WTC11 (cell line): ENCODE measurements at regions not wholly inside any gene's neighbourhood (a gene's known extent, or its start where the extent isn't known, plus 50 kb on each side); places are given as distances from the start of the nearest gene placed in this dataset.

Source experiments
- ATAC-seq: fragments of 200-7000 bp; cut with Tn5 transposase; 2 replicates; pipeline ENCODE4 v1.10.0; 2021; ENCODE audit warnings: mild to moderate bottlenecking, moderate library complexity
- CTCF ChIA-PET: fragments of 300-600 bp; sonication (Branson Sonifier 250); formaldehyde crosslinking; loops from one replicate; lab custom pipeline; 2021; ENCODE audit warnings: antibody characterized with exemption; lab: Charles Lee
- POLR2A ChIA-PET: fragments of 350-600 bp; sonication (Branson Sonifier 250); formaldehyde crosslinking; loops from one replicate; lab custom pipeline; 2021; ENCODE audit warnings: antibody characterized with exemption; lab: Charles Lee
- DNase-seq: peaks from one replicate; pipeline ENCODE4 v3.0.0; 2021; ENCODE audit warnings: low spot score
- H3K27ac Mint-ChIP-seq: 2 replicates; pipeline ENCODE4 v1.8.0; 2021; ENCODE audit warnings: mixed read lengths
- H3K27me3 Mint-ChIP-seq: 2 replicates; pipeline ENCODE4 v1.8.0; 2021; ENCODE audit warnings: low read depth, mild to moderate bottlenecking, moderate library complexity, mixed read lengths
- H3K36me3 Mint-ChIP-seq: 2 replicates; pipeline ENCODE4 v1.8.0; 2021; ENCODE audit warnings: mixed read lengths
- H3K4me1 Mint-ChIP-seq: 2 replicates; pipeline ENCODE4 v1.8.0; 2022; ENCODE audit warnings: mixed read lengths
- H3K4me3 Mint-ChIP-seq: 2 replicates; pipeline ENCODE4 v1.8.0; 2021; ENCODE audit warnings: mild to moderate bottlenecking, moderate library complexity, mixed read lengths
- H3K9me3 Mint-ChIP-seq: 2 replicates; pipeline ENCODE4 v1.8.0; 2021; ENCODE audit warnings: mixed read lengths
- CBFB ChIP-seq: sonication (generic); formaldehyde crosslinking; IDR thresholded peaks from 2 replicates; pipeline ENCODE4 v1.8.1; 2022; ENCODE audit warnings: mild to moderate bottlenecking, low read depth, missing genetic modification reagents
- CREB1 ChIP-seq: sonication (generic); formaldehyde crosslinking; IDR thresholded peaks from 2 replicates; pipeline ENCODE4 v1.8.0; 2023; ENCODE audit warnings: mild to moderate bottlenecking, missing genetic modification reagents
- FOXP1 ChIP-seq: sonication (generic); formaldehyde crosslinking; IDR thresholded peaks from 2 replicates; pipeline ENCODE4 v1.8.0; 2022; ENCODE audit warnings: missing genetic modification reagents, mild to moderate bottlenecking, moderate library complexity, borderline replicate concordance
- GRHL2 ChIP-seq: fragments of 250-450 bp; sonication (Bioruptor Pico); IDR thresholded peaks from 2 replicates; pipeline ENCODE4 v1.8.0; 2022; ENCODE audit warnings: mild to moderate bottlenecking, moderate library complexity; ENCODE audit not compliant: insufficient replicate concordance, severe bottlenecking
- GTF2I ChIP-seq: fragments of 250-450 bp; sonication (Bioruptor Pico); conservative IDR thresholded peaks from 2 replicates; pipeline ENCODE4 v1.4.0; 2021; ENCODE audit warnings: mild to moderate bottlenecking
- OVOL2 ChIP-seq: fragments of 250-450 bp; sonication (Bioruptor Pico); IDR thresholded peaks from 2 replicates; pipeline ENCODE4 v1.9.0; 2021; ENCODE audit warnings: mild to moderate bottlenecking, borderline replicate concordance
- SP1 ChIP-seq: sonication (generic); formaldehyde crosslinking; conservative IDR thresholded peaks from 2 replicates; pipeline ENCODE4 v1.8.1; 2022; ENCODE audit warnings: missing genetic modification reagents
- TCF7 ChIP-seq: sonication (generic); formaldehyde crosslinking; IDR thresholded peaks from 2 replicates; pipeline ENCODE4 v1.8.0; 2022; ENCODE audit warnings: mild to moderate bottlenecking, low read depth, missing genetic modification reagents, moderate library complexity
- TEAD1 ChIP-seq: sonication (generic); formaldehyde crosslinking; IDR thresholded peaks from 2 replicates; pipeline ENCODE4 v1.8.0; 2022; ENCODE audit warnings: mild to moderate bottlenecking, missing genetic modification reagents
- TEAD4 ChIP-seq: sonication (generic); formaldehyde crosslinking; IDR thresholded peaks from 2 replicates; pipeline ENCODE4 v1.8.0; 2022; ENCODE audit warnings: mild to moderate bottlenecking, missing genetic modification reagents
- ZNF121 ChIP-seq: sonication (generic); formaldehyde crosslinking; IDR thresholded peaks from 2 replicates; pipeline ENCODE4 v1.8.0; 2023; ENCODE audit warnings: missing genetic modification reagents
- ZNF416 ChIP-seq: fragments of 250-450 bp; sonication (Bioruptor Pico); IDR thresholded peaks from 2 replicates; pipeline ENCODE4 v1.9.0; 2021; ENCODE audit warnings: mild to moderate bottlenecking, inconsistent platforms
- TF ChIP-seq, protein P1 (sequence below): fragments of 250-450 bp; sonication (Bioruptor Pico); conservative IDR thresholded peaks from 2 replicates; pipeline ENCODE4 v1.9.0; 2021; ENCODE audit warnings: mild to moderate bottlenecking
- TF ChIP-seq, protein P2 (sequence below): fragments of 250-450 bp; sonication (Bioruptor Pico); IDR thresholded peaks from 2 replicates; pipeline ENCODE4 v1.9.0; 2021; ENCODE audit warnings: moderate library complexity, mild to moderate bottlenecking, inconsistent platforms, borderline replicate concordance
- TF ChIP-seq, protein P3 (sequence below): sonication (generic); formaldehyde crosslinking; IDR thresholded peaks from 2 replicates; pipeline ENCODE4 v1.8.1; 2023; ENCODE audit warnings: mild to moderate bottlenecking, missing genetic modification reagents
- TF ChIP-seq, protein P4 (sequence below): fragments of 200-600 bp; IDR thresholded peaks from 2 replicates; pipeline ENCODE4 v1.8.0; 2022; ENCODE audit warnings: antibody characterized with exemption
- TF ChIP-seq, protein P5 (sequence below): sonication (generic); formaldehyde crosslinking; IDR thresholded peaks from 2 replicates; pipeline ENCODE4 v1.8.0; 2023; ENCODE audit warnings: mild to moderate bottlenecking, missing genetic modification reagents
- TF ChIP-seq, protein P6 (sequence below): sonication (generic); formaldehyde crosslinking; IDR thresholded peaks from 2 replicates; pipeline ENCODE4 v1.8.0; 2022; ENCODE audit warnings: mild to moderate bottlenecking, missing genetic modification reagents
- TF ChIP-seq, protein P7 (sequence below): sonication (generic); formaldehyde crosslinking; IDR thresholded peaks from 2 replicates; pipeline ENCODE4 v1.8.0; 2023; ENCODE audit warnings: missing genetic modification reagents

DNA sequence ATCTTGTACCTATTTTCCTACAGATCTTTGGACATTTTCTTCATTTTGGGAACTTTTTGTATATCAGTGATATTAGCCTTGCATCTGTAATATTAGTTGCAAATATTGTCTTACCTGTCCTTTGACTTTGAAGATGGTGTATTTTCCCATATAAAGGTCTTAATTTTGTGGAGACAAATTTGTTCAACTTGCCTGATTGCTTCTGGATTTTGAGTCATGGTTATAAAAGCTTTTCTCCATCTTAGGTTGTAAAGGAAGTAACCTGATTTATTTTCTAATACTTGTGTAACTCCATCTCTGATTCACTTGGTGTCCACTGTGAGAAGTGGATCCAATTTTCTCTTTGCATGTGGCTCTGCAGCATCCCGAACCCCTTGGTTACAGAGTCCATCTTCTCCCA is 97.7 kb upstream of the OTOS start:
- DNase-seq = no peak
- H3K27me3 Mint-ChIP-seq = peaks cover 6% of the 10 kb centered on the region; the same call in 1 of the 2 replicates
- no peak overlapping the region for H3K4me3 Mint-ChIP-seq
- H3K27ac Mint-ChIP-seq = no peak overlapping the region
- POLR2A ChIA-PET = no interaction called here
- peaks cover 8% of the 10 kb centered on the region; the same call in 1 of the 2 replicates for H3K9me3 Mint-ChIP-seq
- TF ChIP-seq, protein P1, sequence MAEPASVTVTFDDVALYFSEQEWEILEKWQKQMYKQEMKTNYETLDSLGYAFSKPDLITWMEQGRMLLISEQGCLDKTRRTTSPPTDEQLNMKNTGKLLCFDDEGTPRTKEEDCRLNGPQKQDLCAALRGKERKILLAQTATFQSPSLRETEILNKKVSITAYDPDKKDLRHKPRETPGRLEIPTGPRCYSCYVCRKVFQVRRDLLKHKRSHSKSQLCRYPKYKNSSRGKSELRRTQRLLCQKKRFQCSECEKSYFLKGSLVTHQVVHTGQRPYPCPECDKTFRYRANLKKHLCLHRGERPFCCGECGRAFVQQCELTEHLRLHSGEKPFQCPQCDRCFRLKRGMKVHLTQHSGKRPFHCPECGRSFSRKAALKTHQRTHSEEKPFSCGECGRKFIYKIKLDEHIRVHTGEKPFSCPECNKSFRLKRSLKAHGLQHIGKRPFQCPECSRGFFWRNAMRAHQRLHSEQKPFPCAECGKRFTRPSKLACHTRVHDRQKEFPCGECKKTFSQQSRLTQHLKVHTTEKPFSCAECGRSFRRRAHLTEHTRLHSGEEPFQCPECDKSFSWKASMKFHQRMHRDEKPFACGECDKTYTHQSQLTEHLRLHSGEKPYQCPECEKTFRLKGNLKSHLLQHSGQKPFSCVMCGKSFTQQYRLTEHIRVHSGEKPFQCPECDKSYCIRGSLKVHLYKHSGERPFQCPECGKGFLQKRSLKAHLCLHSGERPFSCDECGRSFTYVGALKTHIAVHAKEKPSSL = no peak
- TF ChIP-seq, protein P2, sequence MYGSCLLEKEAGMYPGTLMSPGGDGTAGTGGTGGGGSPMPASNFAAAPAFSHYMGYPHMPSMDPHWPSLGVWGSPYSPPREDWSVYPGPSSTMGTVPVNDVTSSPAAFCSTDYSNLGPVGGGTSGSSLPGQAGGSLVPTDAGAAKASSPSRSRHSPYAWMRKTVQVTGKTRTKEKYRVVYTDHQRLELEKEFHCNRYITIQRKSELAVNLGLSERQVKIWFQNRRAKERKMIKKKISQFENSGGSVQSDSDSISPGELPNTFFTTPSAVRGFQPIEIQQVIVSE = no peak
- no peak for TF ChIP-seq FOXP1 (CRISPR knock-in tag)
- TF ChIP-seq TEAD4 = no peak
- TF ChIP-seq TCF7 (CRISPR knock-in tag) = no peak
- TF ChIP-seq, protein P3, sequence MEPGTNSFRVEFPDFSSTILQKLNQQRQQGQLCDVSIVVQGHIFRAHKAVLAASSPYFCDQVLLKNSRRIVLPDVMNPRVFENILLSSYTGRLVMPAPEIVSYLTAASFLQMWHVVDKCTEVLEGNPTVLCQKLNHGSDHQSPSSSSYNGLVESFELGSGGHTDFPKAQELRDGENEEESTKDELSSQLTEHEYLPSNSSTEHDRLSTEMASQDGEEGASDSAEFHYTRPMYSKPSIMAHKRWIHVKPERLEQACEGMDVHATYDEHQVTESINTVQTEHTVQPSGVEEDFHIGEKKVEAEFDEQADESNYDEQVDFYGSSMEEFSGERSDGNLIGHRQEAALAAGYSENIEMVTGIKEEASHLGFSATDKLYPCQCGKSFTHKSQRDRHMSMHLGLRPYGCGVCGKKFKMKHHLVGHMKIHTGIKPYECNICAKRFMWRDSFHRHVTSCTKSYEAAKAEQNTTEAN = no peak
- no peak for TF ChIP-seq TEAD1 (CRISPR knock-in tag)
- TF ChIP-seq ZNF416 (CRISPR knock-in tag) = no peak
- no peak for TF ChIP-seq ZNF121 (CRISPR knock-in tag)
- TF ChIP-seq, protein P4, sequence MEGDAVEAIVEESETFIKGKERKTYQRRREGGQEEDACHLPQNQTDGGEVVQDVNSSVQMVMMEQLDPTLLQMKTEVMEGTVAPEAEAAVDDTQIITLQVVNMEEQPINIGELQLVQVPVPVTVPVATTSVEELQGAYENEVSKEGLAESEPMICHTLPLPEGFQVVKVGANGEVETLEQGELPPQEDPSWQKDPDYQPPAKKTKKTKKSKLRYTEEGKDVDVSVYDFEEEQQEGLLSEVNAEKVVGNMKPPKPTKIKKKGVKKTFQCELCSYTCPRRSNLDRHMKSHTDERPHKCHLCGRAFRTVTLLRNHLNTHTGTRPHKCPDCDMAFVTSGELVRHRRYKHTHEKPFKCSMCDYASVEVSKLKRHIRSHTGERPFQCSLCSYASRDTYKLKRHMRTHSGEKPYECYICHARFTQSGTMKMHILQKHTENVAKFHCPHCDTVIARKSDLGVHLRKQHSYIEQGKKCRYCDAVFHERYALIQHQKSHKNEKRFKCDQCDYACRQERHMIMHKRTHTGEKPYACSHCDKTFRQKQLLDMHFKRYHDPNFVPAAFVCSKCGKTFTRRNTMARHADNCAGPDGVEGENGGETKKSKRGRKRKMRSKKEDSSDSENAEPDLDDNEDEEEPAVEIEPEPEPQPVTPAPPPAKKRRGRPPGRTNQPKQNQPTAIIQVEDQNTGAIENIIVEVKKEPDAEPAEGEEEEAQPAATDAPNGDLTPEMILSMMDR = no peak
- TF ChIP-seq, protein P5, sequence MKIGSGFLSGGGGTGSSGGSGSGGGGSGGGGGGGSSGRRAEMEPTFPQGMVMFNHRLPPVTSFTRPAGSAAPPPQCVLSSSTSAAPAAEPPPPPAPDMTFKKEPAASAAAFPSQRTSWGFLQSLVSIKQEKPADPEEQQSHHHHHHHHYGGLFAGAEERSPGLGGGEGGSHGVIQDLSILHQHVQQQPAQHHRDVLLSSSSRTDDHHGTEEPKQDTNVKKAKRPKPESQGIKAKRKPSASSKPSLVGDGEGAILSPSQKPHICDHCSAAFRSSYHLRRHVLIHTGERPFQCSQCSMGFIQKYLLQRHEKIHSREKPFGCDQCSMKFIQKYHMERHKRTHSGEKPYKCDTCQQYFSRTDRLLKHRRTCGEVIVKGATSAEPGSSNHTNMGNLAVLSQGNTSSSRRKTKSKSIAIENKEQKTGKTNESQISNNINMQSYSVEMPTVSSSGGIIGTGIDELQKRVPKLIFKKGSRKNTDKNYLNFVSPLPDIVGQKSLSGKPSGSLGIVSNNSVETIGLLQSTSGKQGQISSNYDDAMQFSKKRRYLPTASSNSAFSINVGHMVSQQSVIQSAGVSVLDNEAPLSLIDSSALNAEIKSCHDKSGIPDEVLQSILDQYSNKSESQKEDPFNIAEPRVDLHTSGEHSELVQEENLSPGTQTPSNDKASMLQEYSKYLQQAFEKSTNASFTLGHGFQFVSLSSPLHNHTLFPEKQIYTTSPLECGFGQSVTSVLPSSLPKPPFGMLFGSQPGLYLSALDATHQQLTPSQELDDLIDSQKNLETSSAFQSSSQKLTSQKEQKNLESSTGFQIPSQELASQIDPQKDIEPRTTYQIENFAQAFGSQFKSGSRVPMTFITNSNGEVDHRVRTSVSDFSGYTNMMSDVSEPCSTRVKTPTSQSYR (CRISPR knock-in tag) = no peak
- TF ChIP-seq CREB1 (CRISPR knock-in tag) = no peak
- no peak for TF ChIP-seq GTF2I (CRISPR knock-in tag)
- TF ChIP-seq OVOL2 (CRISPR knock-in tag) = no peak
- no peak for TF ChIP-seq SP1 (CRISPR knock-in tag)
- no peak for TF ChIP-seq GRHL2 (CRISPR knock-in tag)
- no peak for TF ChIP-seq CBFB (CRISPR knock-in tag)
- TF ChIP-seq, protein P6, sequence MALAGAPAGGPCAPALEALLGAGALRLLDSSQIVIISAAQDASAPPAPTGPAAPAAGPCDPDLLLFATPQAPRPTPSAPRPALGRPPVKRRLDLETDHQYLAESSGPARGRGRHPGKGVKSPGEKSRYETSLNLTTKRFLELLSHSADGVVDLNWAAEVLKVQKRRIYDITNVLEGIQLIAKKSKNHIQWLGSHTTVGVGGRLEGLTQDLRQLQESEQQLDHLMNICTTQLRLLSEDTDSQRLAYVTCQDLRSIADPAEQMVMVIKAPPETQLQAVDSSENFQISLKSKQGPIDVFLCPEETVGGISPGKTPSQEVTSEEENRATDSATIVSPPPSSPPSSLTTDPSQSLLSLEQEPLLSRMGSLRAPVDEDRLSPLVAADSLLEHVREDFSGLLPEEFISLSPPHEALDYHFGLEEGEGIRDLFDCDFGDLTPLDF = no peak
- TF ChIP-seq, protein P7, sequence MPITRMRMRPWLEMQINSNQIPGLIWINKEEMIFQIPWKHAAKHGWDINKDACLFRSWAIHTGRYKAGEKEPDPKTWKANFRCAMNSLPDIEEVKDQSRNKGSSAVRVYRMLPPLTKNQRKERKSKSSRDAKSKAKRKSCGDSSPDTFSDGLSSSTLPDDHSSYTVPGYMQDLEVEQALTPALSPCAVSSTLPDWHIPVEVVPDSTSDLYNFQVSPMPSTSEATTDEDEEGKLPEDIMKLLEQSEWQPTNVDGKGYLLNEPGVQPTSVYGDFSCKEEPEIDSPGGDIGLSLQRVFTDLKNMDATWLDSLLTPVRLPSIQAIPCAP (CRISPR knock-in tag) = no peak
- TF ChIP-seq, all 79 proteins: peak for 0
- CTCF ChIA-PET = no interaction called here
- no peak for ATAC-seq
- Mint-ChIP-seq H3K36me3 (no peaks in the 10 kb centered on the region), H3K4me1 (peaks cover 10% of the 10 kb centered on the region)
